ENCODE measurements at regions not wholly inside any gene's neighbourhood (a gene's known extent, or its start where the extent isn't known, plus 50 kb on each side); places are given as distances from the start of the nearest gene placed in this dataset.
"Not testable (repeated sequence)": the region's sequence is repeated elsewhere in the genome, so short reads cannot be mapped to it uniquely, and the experiment has no call there.

DNA sequence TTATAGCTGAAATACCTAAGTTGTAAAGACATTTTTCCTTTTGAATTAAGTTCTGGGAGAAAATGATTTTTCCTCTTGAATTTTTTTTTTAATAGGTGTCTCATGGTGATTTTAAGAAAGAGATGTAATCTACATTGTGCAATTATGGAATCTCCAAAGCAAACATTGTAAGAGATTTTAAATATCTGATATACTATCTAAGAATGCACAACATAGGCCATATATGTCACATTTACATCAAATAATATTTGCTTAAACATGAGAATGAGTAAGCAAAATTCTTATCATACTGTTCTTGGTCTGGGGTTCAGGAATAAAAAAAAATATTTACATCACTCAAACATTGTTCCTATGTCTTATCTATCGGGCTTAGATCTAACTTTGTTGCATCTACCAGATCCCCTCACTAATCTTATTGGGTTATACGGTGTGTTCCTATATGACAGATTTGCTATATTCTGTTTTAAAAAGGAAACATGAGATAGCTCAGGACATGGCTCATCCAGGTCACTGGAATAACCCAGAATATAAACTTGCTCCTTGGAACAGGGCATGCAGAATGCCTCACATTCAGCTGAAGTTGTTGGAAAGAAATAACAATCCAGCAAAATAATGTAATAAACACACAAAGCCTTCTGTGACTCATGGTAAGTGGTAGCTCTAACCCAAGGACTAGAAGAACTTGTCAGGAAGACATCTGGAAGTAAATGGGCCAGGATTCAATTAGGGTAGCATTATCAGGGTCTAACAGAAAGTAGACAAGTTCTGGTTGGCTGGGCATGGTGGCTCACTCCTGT lies 794.7 kb downstream of the IPMK start:
- intact Hi-C loops (cut with DNase I): loop anchor here in 1 of 2 donors (5.0 kb wide), 1 partner anchor 564 kb away; no protein-coding TSS in a partner anchor
- DNase-seq (ENCODE audit: low spot score): no peak

GRCh38 chr10:57468894-57469432 lies 798.7 kb downstream of the IPMK start:
- intact Hi-C loops (cut with DNase I): no loop called here
- no peak for DNase-seq (ENCODE audit: low spot score)

GRCh38 chr10:57465155-57465554 lies 802.5 kb downstream of the IPMK start:
- intact Hi-C loops (cut with DNase I): no loop called here
- no peak for DNase-seq (ENCODE audit: low spot score)

GRCh38 chr10:57460540-57460939 lies 807.2 kb downstream of the IPMK start:
- DNase-seq (ENCODE audit: low spot score): no peak
- intact Hi-C loops (cut with DNase I): no loop called here

- intact Hi-C loops (cut with DNase I): no loop called here
- DNase-seq (ENCODE audit: low spot score): no peak
These were observed 809.7 kb downstream of the IPMK start for GRCh38 chr10:57457972-57458512.

DNA sequence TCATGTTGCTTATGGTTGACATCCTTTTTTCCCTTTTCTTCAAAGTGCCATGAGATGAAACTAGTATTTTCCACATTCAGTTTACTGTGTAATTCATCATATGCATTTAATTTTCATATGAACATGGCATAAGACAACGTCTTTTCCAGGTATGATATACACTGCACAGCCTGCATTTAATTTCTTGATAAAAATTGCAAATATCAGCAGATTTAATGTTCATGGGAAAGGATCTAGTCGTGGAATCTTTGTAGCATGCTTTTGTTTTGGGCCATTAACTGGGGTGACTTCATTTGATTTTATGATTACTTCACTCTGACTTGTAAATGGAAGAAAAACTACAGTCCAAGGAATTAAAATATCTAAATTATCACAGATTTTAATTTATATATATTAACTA lies 837.3 kb downstream of the IPMK start:
- intact Hi-C loops (cut with DNase I): no loop called here
- no peak for DNase-seq (ENCODE audit: low spot score)

DNA sequence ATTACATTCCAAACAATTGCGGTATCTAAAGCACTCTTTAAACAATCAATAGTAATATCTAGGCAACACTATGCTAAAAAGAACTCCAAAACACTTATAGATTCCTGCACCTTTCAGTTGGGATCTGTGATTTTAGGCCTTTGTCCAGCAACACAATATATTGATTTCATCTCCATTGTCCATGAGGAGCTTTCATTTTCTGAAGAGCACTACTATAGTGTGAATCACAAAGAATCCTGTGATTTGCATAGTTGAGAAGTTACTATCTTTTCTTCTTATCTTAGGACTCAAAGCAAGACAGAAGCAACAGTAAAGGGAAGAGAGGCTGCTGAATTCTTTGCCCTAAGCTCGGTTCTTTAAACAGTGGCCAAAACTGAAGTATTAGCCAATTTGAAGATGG lies 846.8 kb downstream of the IPMK start:
- DNase-seq (ENCODE audit: low spot score): no peak
- intact Hi-C loops (cut with DNase I): no loop called here

DNA sequence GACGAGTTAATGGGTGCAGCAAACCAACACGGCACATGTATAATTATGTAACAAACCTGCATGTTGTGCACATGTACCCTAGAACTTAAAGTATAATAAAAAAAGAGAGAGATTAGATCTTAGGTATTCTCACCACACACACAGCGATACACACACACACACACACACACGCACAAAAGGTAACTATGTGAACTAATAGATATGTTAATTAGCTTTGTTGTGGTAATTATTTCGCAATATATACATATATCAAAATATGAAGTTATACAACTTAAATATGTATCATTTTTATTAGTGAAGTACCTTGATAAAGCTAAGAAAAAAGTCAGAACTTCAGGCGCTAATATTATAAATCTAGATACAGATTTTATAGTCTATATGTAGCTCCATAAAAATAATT lies 849.2 kb downstream of the IPMK start:
- DNase-seq (ENCODE audit: low spot score): no peak
- intact Hi-C loops (cut with DNase I): no loop called here

- intact Hi-C loops (cut with DNase I): no loop called here
- DNase-seq (ENCODE audit: low spot score): no peak
These were observed 871.8 kb downstream of the IPMK start for GRCh38 chr10:57395923-57396322.

DNA sequence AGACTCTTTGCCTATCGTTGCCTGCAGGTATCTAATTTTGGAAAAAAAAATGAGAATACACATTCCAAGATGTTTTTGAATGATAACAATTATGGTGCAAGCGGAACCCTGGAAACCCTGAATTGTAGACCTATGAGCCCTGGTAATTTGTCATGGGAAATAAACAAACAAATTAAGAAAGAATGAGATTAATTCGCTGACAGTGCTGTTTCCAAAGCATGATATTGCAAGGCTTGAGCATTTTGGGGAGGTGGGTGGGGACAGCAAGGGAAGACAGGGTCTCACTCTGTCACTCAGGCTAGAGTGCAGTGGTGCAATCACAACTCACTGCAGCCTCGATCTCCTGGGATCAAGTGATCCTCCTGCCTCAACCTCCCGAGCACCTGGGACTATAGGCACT lies 900.3 kb downstream of the IPMK start:
- DNase-seq (ENCODE audit: low spot score): no peak
- intact Hi-C loops (cut with DNase I): no loop called here

DNA sequence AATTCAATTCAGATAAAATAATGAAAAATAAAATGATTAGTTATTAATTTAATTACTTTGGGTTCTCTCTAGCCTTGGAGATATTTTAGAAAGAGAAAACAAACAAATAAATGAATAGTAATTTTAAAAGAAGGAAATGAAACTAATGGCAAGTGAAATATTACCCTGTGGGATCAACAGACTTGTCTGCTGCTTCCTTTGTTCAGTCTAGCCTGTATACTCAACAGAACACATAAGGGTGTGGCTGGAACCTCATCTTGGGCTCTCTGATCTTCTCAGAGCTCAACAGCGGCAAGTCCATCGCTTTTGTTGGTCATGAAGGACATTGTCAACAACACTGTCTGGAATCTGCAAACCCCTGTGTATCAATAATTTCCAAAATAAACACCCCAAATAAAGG lies 904.9 kb downstream of the IPMK start:
- intact Hi-C loops (cut with DNase I): no loop called here
- DNase-seq (ENCODE audit: low spot score): no peak

GRCh38 chr10:57353403-57354003 lies 914.2 kb downstream of the IPMK start:
- intact Hi-C loops (cut with DNase I): no loop called here
- no peak for DNase-seq (ENCODE audit: low spot score)

DNA sequence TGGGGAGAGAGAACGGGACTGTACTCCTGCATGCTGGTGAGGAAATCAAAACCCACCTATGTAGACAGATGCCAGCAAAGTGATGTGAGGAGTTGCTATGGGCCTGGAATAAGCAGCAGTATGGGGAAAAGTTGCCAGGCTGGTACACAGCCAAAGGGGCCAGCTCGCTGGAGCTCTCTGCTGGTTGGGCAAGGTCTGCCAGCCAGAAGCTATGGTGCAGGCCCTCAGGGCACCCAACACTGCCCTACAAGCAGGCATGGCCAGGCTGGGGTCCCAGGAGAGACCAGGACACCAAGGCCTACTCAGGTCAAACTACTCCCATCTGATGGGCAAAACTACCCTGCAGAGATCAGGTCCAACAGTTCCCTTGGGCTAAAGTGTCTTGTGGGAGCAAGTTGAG lies 916.6 kb downstream of the IPMK start:
- intact Hi-C loops (cut with DNase I): no loop called here
- no peak for DNase-seq (ENCODE audit: low spot score)

GRCh38 chr10:57341294-57341693 lies 926.4 kb downstream of the IPMK start:
- intact Hi-C loops (cut with DNase I): no loop called here
- no peak for DNase-seq (ENCODE audit: low spot score)

- intact Hi-C loops (cut with DNase I): no loop called here
- DNase-seq (ENCODE audit: low spot score): no peak
These were observed 928.7 kb downstream of the IPMK start for GRCh38 chr10:57338823-57339558.

DNA sequence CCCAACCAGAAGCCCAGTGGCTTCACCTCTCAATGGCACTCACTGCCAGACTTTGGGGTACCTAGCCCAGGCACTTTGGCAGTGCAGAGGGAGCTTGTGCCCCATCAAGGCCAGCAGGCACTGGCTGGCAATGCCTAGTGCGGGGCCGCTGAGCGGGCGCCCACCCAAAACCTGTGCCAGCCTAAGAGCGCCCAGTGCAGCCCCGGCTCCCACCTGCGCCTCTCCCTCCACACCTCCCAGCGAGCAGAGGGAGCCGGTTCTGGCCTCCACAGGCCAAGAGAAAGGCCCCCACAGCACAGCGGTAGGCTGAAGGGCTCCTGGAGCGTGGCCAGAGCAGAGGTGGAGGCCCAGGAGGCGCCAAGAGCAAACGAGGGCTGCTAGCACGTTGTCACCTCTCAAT lies 930.8 kb downstream of the IPMK start:
- DNase-seq (ENCODE audit: low spot score): no peak
- intact Hi-C loops (cut with DNase I): no loop called here

GRCh38 chr10:57336341-57336740 lies 931.4 kb downstream of the IPMK start:
- intact Hi-C loops (cut with DNase I): no loop called here
- no peak for DNase-seq (ENCODE audit: low spot score)

- DNase-seq (ENCODE audit: low spot score): no peak
- intact Hi-C loops (cut with DNase I): no loop called here
These were observed 933.2 kb downstream of the IPMK start for GRCh38 chr10:57334523-57334922.

DNA sequence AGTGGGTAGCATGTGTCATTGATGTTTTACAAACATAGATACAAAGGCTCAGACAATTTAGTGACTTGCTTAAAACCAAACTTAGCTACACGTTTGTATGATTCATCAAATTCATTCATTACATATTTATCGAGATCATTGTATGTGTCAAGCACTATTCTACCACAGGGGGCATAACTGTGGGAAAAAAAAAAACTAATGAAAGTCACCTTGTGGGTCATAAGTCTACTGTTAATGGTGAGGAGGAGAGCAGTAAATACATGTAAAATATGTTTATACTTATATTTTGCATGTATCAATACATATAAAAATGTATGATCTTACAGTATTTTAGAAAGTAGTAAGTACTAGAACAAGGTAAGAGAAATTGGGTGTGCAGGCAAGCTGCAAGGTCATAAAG lies 933.8 kb downstream of the IPMK start:
- intact Hi-C loops (cut with DNase I): no loop called here
- DNase-seq (ENCODE audit: low spot score): no peak

GRCh38 chr10:57321400-57321854 lies 946.3 kb downstream of the IPMK start:
- intact Hi-C loops (cut with DNase I); DNase-seq (ENCODE audit: low spot score): not testable (repeated sequence)
